Neural progenitor cell (in vitro differentiated cells): ENCODE measurements at regions not wholly inside any gene's neighbourhood (a gene's known extent, or its start where the extent isn't known, plus 50 kb on each side); places are given as distances from the start of the nearest gene placed in this dataset.

Experiments
- DNase-seq: peaks from one replicate; pipeline ENCODE4 v3.0.0-alpha.2; 2016; ENCODE audit warnings: low spot score
- H2AFZ ChIP-seq: fragments of 200-600 bp; sonication (generic); replicated peaks from 2 replicates; pipeline ENCODE4 v1.6.1; 2016; ENCODE audit warnings: antibody characterized with exemption
- H3F3A ChIP-seq: fragments of 200-600 bp; sonication (generic); 2 replicates; pipeline ENCODE4 v1.6.1; 2016; ENCODE audit warnings: antibody characterized with exemption, low read depth
- H3K27ac ChIP-seq: fragments of 200-600 bp; sonication (generic); 2 replicates; pipeline ENCODE4 v1.5.1; 2016; ENCODE audit warnings: mild to moderate bottlenecking
- H3K27me3 ChIP-seq: fragments of 200-600 bp; sonication (generic); 2 replicates; pipeline ENCODE4 v1.6.1; 2016; ENCODE audit warnings: mild to moderate bottlenecking, moderate library complexity
- H3K36me3 ChIP-seq: fragments of 200-600 bp; sonication (generic); 2 replicates; pipeline ENCODE4 v1.5.1; 2016
- H3K4me1 ChIP-seq: fragments of 200-600 bp; sonication (generic); 2 replicates; pipeline ENCODE4 v1.6.1; 2016; ENCODE audit warnings: mixed run types
- H3K4me2 ChIP-seq: fragments of 200-600 bp; sonication (generic); 2 replicates; pipeline ENCODE4 v1.6.1; 2016
- H3K4me3 ChIP-seq: fragments of 200-600 bp; sonication (generic); 2 replicates; pipeline ENCODE4 v1.5.1; 2016
- H3K79me2 ChIP-seq: fragments of 200-600 bp; sonication (generic); 2 replicates; pipeline ENCODE4 v1.6.1; 2016; ENCODE audit warnings: low read depth
- H3K9ac ChIP-seq: fragments of 200-600 bp; sonication (generic); 2 replicates; pipeline ENCODE4 v1.6.1; 2016
- H3K9me3 ChIP-seq: fragments of 200-600 bp; sonication (generic); 2 replicates; pipeline ENCODE4 v1.5.1; 2016; ENCODE audit warnings: low read depth
- H4K20me1 ChIP-seq: fragments of 200-600 bp; sonication (generic); 2 replicates; pipeline ENCODE4 v1.6.1; 2016; ENCODE audit warnings: low read depth
- H3K27ac Mint-ChIP-seq: 3 replicates; pipeline ENCODE4 v1.8.0; 2021; ENCODE audit warnings: mixed read lengths
- H3K27me3 Mint-ChIP-seq: 2 replicates; pipeline ENCODE4 v1.8.0; 2022; ENCODE audit warnings: low read depth, mild to moderate bottlenecking, inconsistent platforms, moderate library complexity, mixed read lengths; ENCODE audit not compliant: insufficient read depth
- H3K36me3 Mint-ChIP-seq: 3 replicates; pipeline ENCODE4 v1.8.0; 2021; ENCODE audit warnings: mixed read lengths
- H3K4me1 Mint-ChIP-seq: 3 replicates; pipeline ENCODE4 v1.8.0; 2021; ENCODE audit warnings: mixed read lengths
- H3K4me3 Mint-ChIP-seq: 3 replicates; pipeline ENCODE4 v1.8.0; 2021; ENCODE audit warnings: mild to moderate bottlenecking, moderate library complexity, mixed read lengths
- H3K9me3 Mint-ChIP-seq: 3 replicates; pipeline ENCODE4 v1.8.0; 2020; ENCODE audit warnings: mixed read lengths
- CTCF ChIP-seq: fragments of 200-600 bp; sonication (generic); IDR thresholded peaks from 2 replicates; pipeline ENCODE4 v1.5.1; 2017; ENCODE audit warnings: antibody characterized with exemption, mild to moderate bottlenecking
- EZH2 ChIP-seq: fragments of 200-600 bp; sonication (generic); IDR thresholded peaks from 2 replicates; pipeline ENCODE4 v1.6.1; 2017; ENCODE audit warnings: antibody characterized with exemption, mild to moderate bottlenecking, moderate library complexity
- EZH2phosphoT487 ChIP-seq: fragments of 200-600 bp; sonication (generic); IDR thresholded peaks from 2 replicates; pipeline ENCODE4 v1.6.1; 2017; ENCODE audit warnings: antibody characterized with exemption

GRCh38 chr2:15718103-15718943 is 126.7 kb downstream of the DDX1 start:
- no peak overlapping the region for H3K27ac Mint-ChIP-seq
- H3K4me2 ChIP-seq: no peak overlapping the region
- peak overlapping the region; percentile 7 for H3K4me3 Mint-ChIP-seq

GRCh38 chr2:15718944-15719323 is 127.3 kb downstream of the DDX1 start:
- no peak overlapping the region for H3K4me2 ChIP-seq
- H3K9me3 ChIP-seq: no peaks in the 10 kb centered on the region
- H3K4me1 ChIP-seq: no peaks in the 10 kb centered on the region
- peaks cover 4% of the 10 kb centered on the region for H3K9me3 Mint-ChIP-seq
- H3K27me3 Mint-ChIP-seq: peaks cover 12% of the 10 kb centered on the region
- H2AFZ ChIP-seq: no peak overlapping the region
- H3K4me3 Mint-ChIP-seq: no peak overlapping the region
- no peak overlapping the region for H3K27ac ChIP-seq
- no peaks in the 10 kb centered on the region for H3K27me3 ChIP-seq
- H3K4me1 Mint-ChIP-seq: peaks cover 24% of the 10 kb centered on the region
- H3K79me2 ChIP-seq: no peaks in the 10 kb centered on the region
- DNase-seq: no peak
- H3K4me3 ChIP-seq: no peak overlapping the region
- H3K27ac Mint-ChIP-seq: no peak overlapping the region
- H3F3A ChIP-seq: no peaks in the 10 kb centered on the region
- no peak overlapping the region for H3K9ac ChIP-seq
- no peaks in the 10 kb centered on the region for H3K36me3 Mint-ChIP-seq
- H4K20me1 ChIP-seq: no peaks in the 10 kb centered on the region
- TF ChIP-seq EZH2phosphoT487 (no peak), CTCF (no peak), EZH2 (no peak)
- H3K36me3 ChIP-seq: no peaks in the 10 kb centered on the region

More at GRCh38 chr2:15718103-15718943, 126.7 kb downstream of the DDX1 start:
- Histone ChIP-seq H3K79me2 (no peaks in the 10 kb centered on the region), H3K4me1 (no peaks in the 10 kb centered on the region), H3K9ac (no peak overlapping the region), H4K20me1 (no peaks in the 10 kb centered on the region), H3K4me3 (no peak overlapping the region), H2AFZ (no peak overlapping the region), H3K9me3 (no peaks in the 10 kb centered on the region), H3K27ac (no peak overlapping the region), H3K36me3 (no peaks in the 10 kb centered on the region), H3K27me3 (no peaks in the 10 kb centered on the region), H3F3A (no peaks in the 10 kb centered on the region)
- Mint-ChIP-seq H3K9me3 (peaks cover 2% of the 10 kb centered on the region), H3K36me3 (no peaks in the 10 kb centered on the region), H3K4me1 (peaks cover 24% of the 10 kb centered on the region), H3K27me3 (peaks cover 12% of the 10 kb centered on the region)
- no peak for TF ChIP-seq EZH2
- DNase-seq: no peak

- H2AFZ ChIP-seq: no peak overlapping the region
- Mint-ChIP-seq H3K27ac (no peak overlapping the region), H3K4me1 (peaks cover 27% of the 10 kb centered on the region), H3K9me3 (peaks cover 5% of the 10 kb centered on the region), H3K27me3 (peaks cover 14% of the 10 kb centered on the region), H3K36me3 (no peaks in the 10 kb centered on the region), H3K4me3 (peak overlapping the region; percentile 18)
- TF ChIP-seq CTCF: no peak
- no peak for TF ChIP-seq EZH2phosphoT487
- no peak for TF ChIP-seq EZH2
- H3K4me2 ChIP-seq: no peak overlapping the region
- no peaks in the 10 kb centered on the region for H3K27me3 ChIP-seq
- no peaks in the 10 kb centered on the region for H3K79me2 ChIP-seq
- H3K9me3 ChIP-seq: no peaks in the 10 kb centered on the region
- no peaks in the 10 kb centered on the region for H4K20me1 ChIP-seq
- no peaks in the 10 kb centered on the region for H3F3A ChIP-seq
- H3K36me3 ChIP-seq: no peaks in the 10 kb centered on the region
- H3K4me3 ChIP-seq: no peak overlapping the region
- H3K27ac ChIP-seq: no peak overlapping the region
- no peak overlapping the region for H3K9ac ChIP-seq
- no peaks in the 10 kb centered on the region for H3K4me1 ChIP-seq
- no peak for DNase-seq
Observed at GRCh38 chr2:15719566-15720313, 128.1 kb downstream of the DDX1 start.
